ENCODE measurements at regions not wholly inside any gene's neighbourhood (a gene's known extent, or its start where the extent isn't known, plus 50 kb on each side); places are given as distances from the start of the nearest gene placed in this dataset.

GRCh38 chrX:124931241-124931640 is 388.4 kb upstream of the TEX13C start:
- H2AFZ ChIP-seq, result no peak overlapping the region
- H4K20me1 ChIP-seq (ENCODE audit: insufficient read depth), result no peaks in the 10 kb centered on the region
- H3K4me2 ChIP-seq (ENCODE audit: unreplicated experiment), result no peak overlapping the region
- H3F3A ChIP-seq (ENCODE audit: insufficient read depth), result no peaks in the 10 kb centered on the region
- no peaks in the 10 kb centered on the region for H3K4me1 ChIP-seq (ENCODE audit: insufficient read depth)
- 15 to 21% methylated on average over 3 of the region's 3 CpGs for WGBS, 2 experiments (ENCODE audit: low coverage in 1 of 2, low lambda C conversion rate in 2 of 2, missing lambda C conversion rate in 2 of 2)
- no peaks in the 10 kb centered on the region for H3K79me2 ChIP-seq (ENCODE audit: insufficient read depth)
- no peak overlapping the region for H3K4me3 ChIP-seq
- DNase-seq, result no peak
- no peak overlapping the region for H3K9ac ChIP-seq
- no peaks in the 10 kb centered on the region for H3K9me3 ChIP-seq (ENCODE audit: low read depth)
- H3K9me2 ChIP-seq (ENCODE audit: insufficient read depth), result no peaks in the 10 kb centered on the region
- no peaks in the 10 kb centered on the region for H3K36me3 ChIP-seq (ENCODE audit: low read depth)
- no peak for TF ChIP-seq EZH2 (IDR thresholded peaks at IDR 0.05; ENCODE audit: insufficient read depth, poor library complexity, severe bottlenecking)
- TF ChIP-seq EZH2phosphoT487 (IDR thresholded peaks at IDR 0.05; ENCODE audit: insufficient read depth, low read depth), result no peak
- no peaks in the 10 kb centered on the region for H3K27me3 ChIP-seq (replicated peaks; ENCODE audit: insufficient read depth)
- H3K27ac ChIP-seq, result no peak overlapping the region
- in situ Hi-C loops (cut with MboI), result no loop called here

DNA sequence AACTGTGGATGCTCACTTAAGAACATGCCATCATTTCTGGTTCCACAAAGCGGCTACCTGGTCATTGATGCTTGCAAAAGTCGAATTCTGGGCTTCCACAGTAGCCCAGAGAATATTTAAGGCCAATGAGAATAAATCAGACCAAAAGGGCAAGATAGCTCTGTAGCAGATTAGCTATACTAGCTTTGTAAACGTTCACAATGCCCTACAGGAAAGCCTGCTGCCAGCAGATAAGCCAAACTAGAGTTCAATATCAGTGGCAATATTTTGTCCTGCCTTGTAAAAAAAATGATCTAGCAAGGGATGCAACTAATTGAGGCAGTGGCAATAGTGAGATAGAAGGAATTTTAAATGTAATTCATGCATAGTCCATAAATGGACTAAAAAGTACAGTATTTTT is 387.7 kb upstream of the TEX13C start:
- Histone ChIP-seq H4K20me1 (ENCODE audit: insufficient read depth) (no peaks in the 10 kb centered on the region), H3K9ac (no peak overlapping the region), H3K4me2 (ENCODE audit: unreplicated experiment) (no peak overlapping the region), H3K9me3 (ENCODE audit: low read depth) (no peaks in the 10 kb centered on the region), H3K27me3 (replicated peaks; ENCODE audit: insufficient read depth) (no peaks in the 10 kb centered on the region), H3K4me3 (no peak overlapping the region), H3K79me2 (ENCODE audit: insufficient read depth) (no peaks in the 10 kb centered on the region), H3F3A (ENCODE audit: insufficient read depth) (no peaks in the 10 kb centered on the region), H3K4me1 (ENCODE audit: insufficient read depth) (no peaks in the 10 kb centered on the region), H3K9me2 (ENCODE audit: insufficient read depth) (no peaks in the 10 kb centered on the region), H3K36me3 (ENCODE audit: low read depth) (no peaks in the 10 kb centered on the region), H3K27ac (no peak overlapping the region), H2AFZ (no peak overlapping the region)
- WGBS, 2 experiments (ENCODE audit: low coverage in 1 of 2, low lambda C conversion rate in 2 of 2, missing lambda C conversion rate in 2 of 2), result 10% methylated on average over 3 of the region's 3 CpGs
- in situ Hi-C loops (cut with MboI), result no loop called here
- TF ChIP-seq EZH2phosphoT487 (IDR thresholded peaks at IDR 0.05; ENCODE audit: insufficient read depth, low read depth), result no peak
- TF ChIP-seq EZH2 (IDR thresholded peaks at IDR 0.05; ENCODE audit: insufficient read depth, poor library complexity, severe bottlenecking), result no peak
- DNase-seq, result no peak

- no peaks in the 10 kb centered on the region for H3K36me3 ChIP-seq (ENCODE audit: low read depth)
- H3K27me3 ChIP-seq (replicated peaks; ENCODE audit: insufficient read depth), result no peaks in the 10 kb centered on the region
- H3K4me1 ChIP-seq (ENCODE audit: insufficient read depth), result no peaks in the 10 kb centered on the region
- H3K4me3 ChIP-seq, result no peak overlapping the region
- no peaks in the 10 kb centered on the region for H3K79me2 ChIP-seq (ENCODE audit: insufficient read depth)
- H3K27ac ChIP-seq, result no peak overlapping the region
- no peak overlapping the region for H3K4me2 ChIP-seq (ENCODE audit: unreplicated experiment)
- in situ Hi-C loops (cut with MboI), result no loop called here
- no peaks in the 10 kb centered on the region for H3K9me2 ChIP-seq (ENCODE audit: insufficient read depth)
- TF ChIP-seq EZH2 (IDR thresholded peaks at IDR 0.05; ENCODE audit: insufficient read depth, poor library complexity, severe bottlenecking), result no peak
- no peak for TF ChIP-seq EZH2phosphoT487 (IDR thresholded peaks at IDR 0.05; ENCODE audit: insufficient read depth, low read depth)
- 0% methylated on average over 2 of the region's 2 CpGs for WGBS, 2 experiments (ENCODE audit: low coverage in 1 of 2, low lambda C conversion rate in 2 of 2, missing lambda C conversion rate in 2 of 2)
- DNase-seq, result no peak
- no peaks in the 10 kb centered on the region for H3F3A ChIP-seq (ENCODE audit: insufficient read depth)
- H2AFZ ChIP-seq, result no peak overlapping the region
- H3K9me3 ChIP-seq (ENCODE audit: low read depth), result no peaks in the 10 kb centered on the region
- no peak overlapping the region for H3K9ac ChIP-seq
- H4K20me1 ChIP-seq (ENCODE audit: insufficient read depth), result no peaks in the 10 kb centered on the region
These were observed 381.0 kb upstream of the TEX13C start for GRCh38 chrX:124938715-124939114.

DNA sequence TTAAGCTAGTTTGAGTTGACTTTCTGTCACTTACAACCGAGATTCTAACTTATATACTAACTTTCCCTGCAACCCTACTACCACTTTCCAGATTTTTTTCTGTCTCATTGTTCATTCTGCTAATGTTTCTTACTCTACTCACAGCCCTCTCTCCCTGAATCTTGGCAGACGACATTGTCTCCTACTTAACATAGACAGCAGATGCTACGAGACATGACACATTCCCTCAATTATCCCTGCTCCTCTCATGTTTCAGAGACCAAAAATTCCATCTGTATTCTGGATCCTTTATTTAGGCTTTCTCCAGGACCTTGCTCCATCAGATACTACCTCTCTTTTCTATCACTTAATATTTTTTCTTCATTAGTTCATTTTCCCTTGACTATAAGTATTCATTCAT is 379.1 kb upstream of the TEX13C start:
- no peaks in the 10 kb centered on the region for H4K20me1 ChIP-seq (ENCODE audit: insufficient read depth)
- in situ Hi-C loops (cut with MboI), result no loop called here
- no peaks in the 10 kb centered on the region for H3K9me3 ChIP-seq (ENCODE audit: low read depth)
- no peak overlapping the region for H3K4me3 ChIP-seq
- H3K4me1 ChIP-seq (ENCODE audit: insufficient read depth), result no peaks in the 10 kb centered on the region
- H3F3A ChIP-seq (ENCODE audit: insufficient read depth), result no peaks in the 10 kb centered on the region
- H3K4me2 ChIP-seq (ENCODE audit: unreplicated experiment), result no peak overlapping the region
- no peak overlapping the region for H3K9ac ChIP-seq
- TF ChIP-seq EZH2phosphoT487 (IDR thresholded peaks at IDR 0.05; ENCODE audit: insufficient read depth, low read depth) (no peak), EZH2 (IDR thresholded peaks at IDR 0.05; ENCODE audit: insufficient read depth, poor library complexity, severe bottlenecking) (no peak)
- H2AFZ ChIP-seq, result no peak overlapping the region
- no peaks in the 10 kb centered on the region for H3K79me2 ChIP-seq (ENCODE audit: insufficient read depth)
- H3K27ac ChIP-seq, result no peak overlapping the region
- no peaks in the 10 kb centered on the region for H3K9me2 ChIP-seq (ENCODE audit: insufficient read depth)
- 0% methylated on average over 3 of the region's 3 CpGs for WGBS, 2 experiments (ENCODE audit: low coverage in 1 of 2, low lambda C conversion rate in 2 of 2, missing lambda C conversion rate in 2 of 2)
- H3K36me3 ChIP-seq (ENCODE audit: low read depth), result no peaks in the 10 kb centered on the region
- DNase-seq, result no peak
- no peaks in the 10 kb centered on the region for H3K27me3 ChIP-seq (replicated peaks; ENCODE audit: insufficient read depth)

DNA sequence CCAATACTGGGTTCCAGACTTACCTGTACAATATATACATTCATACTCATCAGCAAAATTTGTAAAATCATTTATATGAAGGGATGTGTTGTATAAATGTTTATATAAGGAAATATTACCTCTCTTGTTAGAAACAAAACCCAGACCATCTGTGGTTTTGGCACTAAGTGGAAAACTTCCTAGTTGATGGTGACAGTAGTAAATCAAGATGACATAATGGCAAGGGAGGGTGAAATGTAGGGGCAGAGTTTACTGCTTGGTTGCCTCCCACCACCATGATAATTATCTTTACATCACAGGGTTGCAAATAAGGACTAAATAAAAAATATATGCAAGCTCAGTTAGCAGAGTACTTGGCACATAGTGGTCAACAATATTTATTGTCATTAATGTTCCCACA is 365.3 kb upstream of the TEX13C start:
- Histone ChIP-seq H3K27ac (no peak overlapping the region), H2AFZ (no peak overlapping the region), H3F3A (ENCODE audit: insufficient read depth) (no peaks in the 10 kb centered on the region), H3K9me3 (ENCODE audit: low read depth) (no peaks in the 10 kb centered on the region), H3K27me3 (replicated peaks; ENCODE audit: insufficient read depth) (no peaks in the 10 kb centered on the region), H3K9me2 (ENCODE audit: insufficient read depth) (no peaks in the 10 kb centered on the region), H3K4me3 (no peak overlapping the region), H3K36me3 (ENCODE audit: low read depth) (no peaks in the 10 kb centered on the region), H3K4me1 (ENCODE audit: insufficient read depth) (no peaks in the 10 kb centered on the region), H3K4me2 (ENCODE audit: unreplicated experiment) (no peak overlapping the region), H4K20me1 (ENCODE audit: insufficient read depth) (no peaks in the 10 kb centered on the region), H3K79me2 (ENCODE audit: insufficient read depth) (no peaks in the 10 kb centered on the region), H3K9ac (no peak overlapping the region)
- in situ Hi-C loops (cut with MboI), result no loop called here
- no peak for DNase-seq
- no peak for TF ChIP-seq EZH2 (IDR thresholded peaks at IDR 0.05; ENCODE audit: insufficient read depth, poor library complexity, severe bottlenecking)
- TF ChIP-seq EZH2phosphoT487 (IDR thresholded peaks at IDR 0.05; ENCODE audit: insufficient read depth, low read depth), result no peak

All from GM23248 (cell line).